ENCODE measurements at regions not wholly inside any gene's neighbourhood (a gene's known extent, or its start where the extent isn't known, plus 50 kb on each side); places are given as distances from the start of the nearest gene placed in this dataset.

DNA sequence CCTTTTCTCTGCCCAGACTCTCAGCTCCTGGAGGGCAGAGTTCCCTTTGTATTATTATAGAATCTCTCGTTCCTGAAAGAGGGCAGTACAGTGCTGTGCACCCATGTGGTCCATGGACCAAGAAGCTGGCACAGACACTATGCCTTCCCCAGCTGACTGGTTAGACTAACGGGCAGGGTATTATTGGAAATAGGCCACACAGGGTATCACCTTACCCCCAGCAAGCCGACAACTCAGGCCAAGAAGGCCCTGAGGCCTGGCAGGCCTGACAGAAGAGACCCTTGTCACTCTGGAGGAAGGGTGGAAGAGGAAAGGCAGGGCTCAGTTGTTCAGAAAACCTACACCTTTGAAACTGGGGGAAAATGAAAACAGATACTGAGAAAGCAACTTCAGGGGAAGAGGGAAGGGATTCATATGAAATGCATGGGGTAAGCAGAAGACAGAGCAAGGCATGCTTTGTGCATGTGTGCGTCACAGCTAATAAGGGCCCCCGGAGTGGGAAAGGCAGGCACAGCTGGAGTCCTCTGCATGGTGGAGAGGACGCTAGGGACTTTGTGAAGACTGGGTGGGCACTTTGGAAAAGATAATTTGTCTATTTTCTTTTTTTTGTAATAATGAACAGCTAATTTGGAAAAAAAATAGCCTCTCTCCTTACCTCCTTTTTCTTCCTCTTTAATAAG, 476.8 kb upstream of the CELF4 start:
- no peak for ATAC-seq
- peaks cover 5 to 8% of the 10 kb centered on the region in 2 donors for H3K9me3 Mint-ChIP-seq
- H3K4me1 Mint-ChIP-seq = no peaks in the 10 kb centered on the region
- DNase-seq = no peak
- no peaks in the 10 kb centered on the region for H3K27me3 Mint-ChIP-seq
- H3K4me3 Mint-ChIP-seq = no peak overlapping the region
- H3K27ac Mint-ChIP-seq = no peak overlapping the region

DNA sequence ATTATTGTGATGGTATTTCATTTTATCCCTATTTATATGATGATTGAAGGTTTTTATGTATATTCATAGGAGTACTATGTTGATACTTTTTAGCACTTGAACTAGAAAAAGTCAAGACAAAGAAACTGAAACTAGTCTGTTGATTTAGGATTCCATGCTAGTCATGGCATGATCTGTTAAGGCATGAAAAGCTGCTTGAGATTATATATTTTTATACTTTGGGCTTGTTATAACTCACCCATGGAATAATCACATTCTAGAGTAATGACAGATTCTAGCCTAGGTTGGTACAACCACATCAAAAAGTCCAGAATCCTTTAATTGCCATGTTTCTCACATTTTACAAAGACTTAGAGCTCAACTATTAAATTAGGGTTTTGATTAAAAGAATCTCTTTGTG, 472.6 kb upstream of the CELF4 start:
- ATAC-seq (no peak), DNase-seq (no peak)
- no peak overlapping the region for H3K4me3 Mint-ChIP-seq
- H3K4me1 Mint-ChIP-seq = no peaks in the 10 kb centered on the region
- no peaks in the 10 kb centered on the region for H3K27me3 Mint-ChIP-seq
- no peak overlapping the region for H3K27ac Mint-ChIP-seq
- no peaks in the 10 kb centered on the region for H3K9me3 Mint-ChIP-seq

DNA sequence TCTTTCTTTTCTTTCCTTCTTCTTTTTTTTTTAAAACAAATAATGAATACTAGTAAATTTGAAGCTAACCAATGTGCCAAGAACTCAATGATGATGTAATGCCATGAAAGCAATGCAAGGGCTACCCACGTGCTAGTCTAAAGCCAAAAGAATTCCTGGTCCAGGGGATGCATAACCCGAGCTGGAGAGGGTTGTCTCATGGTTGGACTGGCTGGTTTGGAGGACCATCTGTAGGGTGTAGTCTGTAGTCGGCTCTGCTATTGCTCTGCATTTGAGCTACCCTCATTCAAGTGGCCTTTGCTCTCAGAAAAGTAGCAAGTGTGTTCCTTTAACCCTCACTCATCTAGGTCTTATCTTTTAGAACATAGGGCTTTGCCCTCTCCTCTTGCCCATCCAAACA, 469.6 kb upstream of the CELF4 start:
- DNase-seq = no peak
- no peaks in the 10 kb centered on the region for H3K27me3 Mint-ChIP-seq
- no peaks in the 10 kb centered on the region for H3K9me3 Mint-ChIP-seq
- no peaks in the 10 kb centered on the region for H3K4me1 Mint-ChIP-seq
- H3K4me3 Mint-ChIP-seq = no peak overlapping the region
- H3K27ac Mint-ChIP-seq = no peak overlapping the region
- no peak for ATAC-seq

DNA sequence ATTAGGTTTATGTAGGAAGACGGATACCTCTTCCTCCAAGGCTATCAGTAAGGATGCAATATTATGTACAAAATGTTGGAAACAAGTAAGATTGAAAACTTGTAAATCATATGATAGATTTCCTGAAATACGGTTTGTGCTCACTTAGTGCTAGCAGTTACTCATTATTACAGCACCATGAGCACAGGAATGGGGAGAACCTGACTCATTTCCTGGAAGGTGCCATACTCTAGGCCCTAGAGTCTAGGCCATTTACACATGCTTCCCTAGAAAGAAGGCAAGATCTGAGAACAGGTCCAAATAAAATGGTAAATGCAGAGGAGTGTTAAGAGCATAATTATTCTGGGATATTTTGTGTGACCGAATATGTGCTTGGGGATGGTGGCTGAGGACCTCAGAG, 467.7 kb upstream of the CELF4 start:
- no peaks in the 10 kb centered on the region for H3K27me3 Mint-ChIP-seq
- no peak for ATAC-seq

DNA sequence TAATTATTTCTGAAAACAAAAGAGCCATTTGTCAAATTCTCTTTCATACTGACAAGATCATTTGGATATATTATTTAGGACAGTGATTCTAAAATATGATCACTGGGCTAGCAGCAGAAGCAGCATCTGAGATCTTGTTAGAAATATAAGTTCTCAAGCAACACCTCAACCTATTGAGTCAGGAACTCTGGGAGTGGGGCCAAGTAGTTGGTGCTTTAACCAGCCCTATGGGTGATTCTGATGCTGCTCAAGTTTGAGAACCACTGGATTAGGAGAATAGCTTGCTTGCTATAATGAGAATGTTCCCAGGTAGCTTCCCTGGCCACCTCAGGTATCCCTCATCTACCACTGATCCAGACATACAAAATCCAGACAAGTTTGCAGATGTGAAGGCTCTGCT, 466.9 kb upstream of the CELF4 start:
- no peak for DNase-seq
- Mint-ChIP-seq H3K4me1 (no peaks in the 10 kb centered on the region), H3K27ac (no peak overlapping the region), H3K4me3 (no peak overlapping the region), H3K9me3 (no peaks in the 10 kb centered on the region), H3K27me3 (no peaks in the 10 kb centered on the region)
- ATAC-seq = no peak

More for the DNA sequence above, 467.7 kb upstream of the CELF4 start:
- no peak overlapping the region for H3K4me3 Mint-ChIP-seq
- H3K27ac Mint-ChIP-seq = no peak overlapping the region
- no peaks in the 10 kb centered on the region for H3K4me1 Mint-ChIP-seq
- no peaks in the 10 kb centered on the region for H3K9me3 Mint-ChIP-seq
- no peak for DNase-seq

DNA sequence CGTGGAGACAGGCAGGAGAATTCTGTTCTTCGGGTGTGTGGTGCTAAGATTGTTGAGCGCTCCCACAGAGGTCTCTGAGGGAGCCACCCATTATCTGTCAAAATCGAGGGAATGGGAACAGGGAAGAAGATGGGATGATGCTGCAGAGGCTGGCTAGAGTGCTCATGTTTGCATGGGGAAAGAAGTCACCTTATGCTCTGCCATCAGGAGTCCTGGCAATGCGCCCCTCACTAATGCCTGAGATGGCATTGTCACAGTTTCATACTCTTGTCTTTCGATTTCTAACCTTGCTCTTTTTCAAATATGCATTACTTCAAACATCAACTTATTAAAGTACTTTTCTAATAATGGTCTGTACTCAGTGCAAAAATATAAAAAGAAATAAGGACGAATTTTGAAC, 463.3 kb upstream of the CELF4 start:
- no peak for ATAC-seq
- Mint-ChIP-seq H3K4me3 (no peak overlapping the region), H3K9me3 (peaks cover 0 to 6% of the 10 kb centered on the region in 2 donors), H3K27ac (no peak overlapping the region), H3K4me1 (no peaks in the 10 kb centered on the region), H3K27me3 (no peaks in the 10 kb centered on the region)
- DNase-seq = no peak

DNA sequence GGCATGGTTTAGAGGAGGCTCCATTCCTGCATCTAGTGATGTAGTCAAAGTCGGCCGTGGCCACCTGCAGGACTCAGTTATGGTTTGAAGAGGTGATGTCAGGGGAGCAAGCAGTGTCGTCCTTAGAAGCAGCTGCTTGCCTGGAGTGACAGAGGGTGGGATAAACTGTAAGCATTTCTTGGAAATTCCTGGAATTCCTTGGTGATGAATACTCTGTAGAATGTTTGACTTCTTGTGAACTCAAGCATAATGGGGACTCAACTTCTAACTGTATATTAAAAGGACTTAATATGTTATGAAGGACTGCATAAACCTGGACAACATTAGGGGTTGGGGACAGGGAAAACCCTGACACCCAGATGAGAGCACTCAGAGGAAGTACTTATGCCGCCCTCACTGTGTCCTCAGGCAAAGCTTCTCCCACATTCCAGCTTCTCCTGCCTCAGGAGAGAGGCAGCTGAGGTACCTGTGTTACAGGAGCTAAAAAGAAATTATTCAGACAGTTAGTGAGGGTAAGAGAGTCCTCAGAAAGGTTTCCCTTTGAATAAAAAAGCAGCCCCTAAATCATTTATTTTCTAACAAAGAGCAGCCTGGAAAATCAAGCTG, 459.9 kb upstream of the CELF4 start:
- no peak overlapping the region for H3K4me3 Mint-ChIP-seq
- DNase-seq (no peak), ATAC-seq (no peak)
- no peaks in the 10 kb centered on the region for H3K4me1 Mint-ChIP-seq
- peaks cover 5 to 6% of the 10 kb centered on the region in 2 donors for H3K9me3 Mint-ChIP-seq
- H3K27me3 Mint-ChIP-seq = no peaks in the 10 kb centered on the region
- H3K27ac Mint-ChIP-seq = no peak overlapping the region

DNA sequence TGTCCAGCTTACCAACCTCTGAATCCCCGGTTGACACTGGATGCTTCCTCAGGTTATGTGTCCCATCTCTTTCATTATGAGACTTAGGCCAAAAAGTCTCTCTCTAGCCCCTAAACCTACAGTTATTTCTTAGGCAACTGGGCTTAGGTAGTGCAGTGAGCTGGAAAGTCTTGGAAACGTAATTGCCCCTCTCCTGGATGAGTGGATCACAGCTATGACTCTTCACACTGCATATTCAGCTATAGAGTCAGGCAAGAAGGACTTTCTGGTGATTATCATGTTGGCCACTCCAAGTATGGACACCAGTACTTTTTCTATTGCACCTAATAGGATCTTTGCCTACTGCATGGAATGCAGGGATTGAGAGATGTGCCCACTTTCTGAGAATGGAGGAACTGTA, 458.3 kb upstream of the CELF4 start:
- ATAC-seq = no peak
- DNase-seq = no peak
- H3K9me3 Mint-ChIP-seq = peaks cover 5 to 6% of the 10 kb centered on the region in 2 donors
- H3K27ac Mint-ChIP-seq = no peak overlapping the region
- H3K27me3 Mint-ChIP-seq = no peaks in the 10 kb centered on the region
- H3K4me1 Mint-ChIP-seq = no peaks in the 10 kb centered on the region
- H3K4me3 Mint-ChIP-seq = no peak overlapping the region

DNA sequence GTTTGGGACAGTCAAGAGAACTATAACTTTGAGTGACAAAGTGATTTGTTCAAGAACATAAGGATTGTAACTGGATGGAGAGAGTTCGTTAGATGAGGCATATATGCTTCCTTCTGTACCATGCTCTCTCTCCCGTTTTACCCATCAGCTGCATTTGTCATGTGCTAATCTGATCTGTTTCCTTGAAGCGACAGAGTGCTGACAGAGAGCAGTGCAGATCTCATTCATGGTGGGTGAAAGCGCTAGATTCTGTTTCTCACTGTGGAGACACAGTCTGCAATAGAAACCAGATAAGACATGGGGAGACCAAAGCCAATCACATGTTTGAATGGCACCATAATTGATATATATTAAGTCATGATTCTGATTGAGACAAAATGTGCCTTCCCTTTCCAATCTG, 456.6 kb upstream of the CELF4 start:
- DNase-seq (no peak), ATAC-seq (no peak)
- H3K9me3 Mint-ChIP-seq = peaks cover 5 to 6% of the 10 kb centered on the region in 2 donors
- no peaks in the 10 kb centered on the region for H3K27me3 Mint-ChIP-seq
- no peaks in the 10 kb centered on the region for H3K4me1 Mint-ChIP-seq
- H3K27ac Mint-ChIP-seq = no peak overlapping the region
- no peak overlapping the region for H3K4me3 Mint-ChIP-seq

DNA sequence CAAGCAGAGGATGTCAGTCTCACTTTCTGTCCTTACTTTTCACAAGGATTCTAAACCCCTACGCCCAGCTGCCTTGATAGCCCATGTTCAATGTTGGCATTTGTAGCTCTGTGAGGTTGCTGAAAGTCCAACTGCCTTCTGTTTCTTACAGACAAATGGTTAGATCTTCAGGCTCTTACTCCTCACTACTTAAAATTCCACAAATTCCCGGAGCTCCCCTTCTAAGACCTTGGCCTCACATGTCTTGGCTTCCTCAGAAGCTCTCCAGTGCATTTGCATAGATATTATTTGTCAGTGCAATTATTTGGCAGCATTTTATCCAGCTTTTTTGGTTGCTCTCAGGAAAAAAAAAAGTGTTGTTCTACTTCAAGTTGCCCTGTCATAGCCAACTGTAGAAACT, 453.7 kb upstream of the CELF4 start:
- no peak overlapping the region for H3K4me3 Mint-ChIP-seq
- no peak overlapping the region for H3K27ac Mint-ChIP-seq

DNA sequence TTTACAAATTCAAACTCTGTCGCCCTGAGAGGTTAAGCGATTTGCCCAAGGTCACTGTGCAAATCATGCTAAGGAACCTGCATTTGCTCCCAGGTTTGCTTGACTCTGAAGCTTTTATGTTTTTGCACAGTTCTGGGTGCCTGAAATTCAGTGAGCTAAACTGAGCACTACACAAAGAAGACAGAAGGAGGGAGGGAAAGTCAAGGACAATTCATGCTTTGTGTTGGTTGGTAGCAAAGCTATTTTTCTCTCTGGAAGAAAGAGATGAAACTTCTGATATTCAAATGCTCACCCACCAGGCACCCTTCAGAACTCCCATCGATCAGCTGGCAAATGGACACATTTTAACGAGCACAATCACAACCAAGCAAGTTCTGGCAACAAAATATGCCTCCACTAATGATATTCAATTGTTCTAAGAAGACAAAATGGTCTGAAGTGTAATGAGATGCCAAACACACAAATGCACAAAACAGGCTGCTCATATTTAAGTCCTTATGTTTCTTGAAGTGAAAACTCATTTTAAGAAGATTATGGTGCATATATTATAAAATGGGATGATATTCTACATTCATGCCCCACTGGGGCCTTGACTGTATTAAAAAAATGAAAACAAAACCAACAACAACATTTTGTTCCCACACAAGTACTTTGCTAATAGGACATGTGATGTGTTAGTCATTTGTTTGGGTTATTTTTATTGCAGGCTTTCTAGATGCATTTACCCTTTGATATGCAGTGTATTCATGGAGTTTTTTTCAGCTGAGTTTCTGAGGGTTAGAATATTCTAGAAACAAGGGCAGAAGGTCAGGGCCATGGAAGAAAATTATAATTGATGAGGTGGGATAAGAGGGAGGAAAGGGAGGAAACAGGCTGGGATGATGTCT, 445.6 kb upstream of the CELF4 start:
- Mint-ChIP-seq H3K27ac (no peak overlapping the region), H3K27me3 (no peaks in the 10 kb centered on the region), H3K4me3 (no peak overlapping the region), H3K4me1 (no peaks in the 10 kb centered on the region), H3K9me3 (peaks cover 3 to 15% of the 10 kb centered on the region in 2 donors)
- DNase-seq (no peak), ATAC-seq (no peak)

More for the DNA sequence above, 453.7 kb upstream of the CELF4 start:
- peaks cover 5 to 13% of the 10 kb centered on the region in 2 donors for H3K9me3 Mint-ChIP-seq
- no peaks in the 10 kb centered on the region for H3K4me1 Mint-ChIP-seq
- ATAC-seq (no peak), DNase-seq (no peak)
- H3K27me3 Mint-ChIP-seq = no peaks in the 10 kb centered on the region

DNA sequence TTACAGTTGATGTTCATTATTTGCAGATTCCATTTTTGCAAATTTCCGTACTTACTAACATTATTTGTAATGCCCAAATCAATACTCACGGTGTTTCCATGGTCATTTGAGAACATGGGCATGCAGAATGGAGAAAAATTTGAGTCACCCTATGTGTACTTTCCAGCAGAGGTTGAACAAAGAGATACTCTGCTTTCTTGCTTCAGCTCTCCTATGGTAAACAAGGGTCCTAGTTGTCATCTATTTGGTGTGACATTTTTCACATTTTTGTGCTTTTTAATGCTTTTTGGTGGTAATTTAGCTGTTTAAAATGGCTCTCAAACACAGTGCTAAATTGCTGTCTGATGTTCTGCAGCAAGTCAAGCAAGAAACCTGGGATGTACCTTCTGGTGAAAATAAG, 444.4 kb upstream of the CELF4 start:
- Mint-ChIP-seq H3K27me3 (no peaks in the 10 kb centered on the region), H3K4me3 (no peak overlapping the region), H3K9me3 (peaks cover 3 to 7% of the 10 kb centered on the region in 2 donors), H3K4me1 (no peaks in the 10 kb centered on the region), H3K27ac (no peak overlapping the region)
- no peak for DNase-seq
- no peak for ATAC-seq

DNA sequence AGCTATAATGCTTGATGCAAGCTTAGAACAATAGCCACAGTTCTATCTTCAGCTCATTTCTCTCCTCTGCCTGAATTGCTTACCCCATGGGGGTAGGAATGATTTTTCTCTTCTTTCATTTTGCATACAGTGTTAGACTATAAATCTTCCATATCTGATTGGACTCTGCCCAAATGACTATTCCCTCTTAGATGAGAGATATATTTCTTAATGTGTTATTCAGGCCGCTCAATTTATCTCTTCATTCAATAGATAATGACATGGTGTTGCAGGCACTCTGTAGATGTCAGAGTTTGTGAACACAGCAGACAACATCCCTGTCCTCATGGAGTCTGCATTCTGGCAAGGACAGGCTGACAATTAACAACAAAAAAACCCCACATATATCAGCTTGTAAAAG, 443.7 kb upstream of the CELF4 start:
- no peak for DNase-seq
- H3K4me1 Mint-ChIP-seq = no peaks in the 10 kb centered on the region
- H3K27ac Mint-ChIP-seq = no peak overlapping the region
- no peaks in the 10 kb centered on the region for H3K27me3 Mint-ChIP-seq
- peaks cover 3 to 7% of the 10 kb centered on the region in 2 donors for H3K9me3 Mint-ChIP-seq
- no peak overlapping the region for H3K4me3 Mint-ChIP-seq
- no peak for ATAC-seq

DNA sequence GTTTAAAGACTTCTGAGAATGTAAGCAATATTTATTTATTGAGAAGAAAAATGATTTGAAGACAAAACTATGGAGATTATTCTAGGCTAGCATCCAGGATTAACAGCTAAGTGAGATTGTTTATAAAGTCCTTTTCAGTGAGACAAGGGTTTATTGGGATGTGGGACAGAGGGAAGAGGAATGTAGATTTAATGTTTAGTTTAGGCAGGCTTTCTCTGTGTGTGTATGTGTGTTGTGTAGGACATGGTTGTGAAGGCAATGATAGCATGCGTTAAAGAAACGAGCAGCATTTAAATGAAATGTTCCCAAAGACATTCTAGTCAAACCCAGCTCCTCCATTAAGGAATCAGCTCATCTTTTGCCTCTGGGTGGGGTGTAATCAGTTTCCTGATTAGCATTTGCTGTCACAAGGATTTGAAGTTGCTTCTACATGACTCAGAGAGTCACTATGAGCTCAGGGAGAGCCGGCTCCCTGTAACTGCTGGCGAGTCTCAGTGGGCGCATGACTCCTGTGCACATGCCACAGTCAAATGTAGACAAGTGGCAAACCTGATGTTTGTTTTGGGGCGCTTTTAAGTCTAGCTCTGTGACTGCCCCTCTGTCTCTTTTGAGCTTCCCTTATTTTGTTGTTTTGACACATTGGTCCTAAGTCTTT, 442.2 kb upstream of the CELF4 start:
- Mint-ChIP-seq H3K9me3 (peaks cover 3 to 14% of the 10 kb centered on the region in 2 donors), H3K4me3 (no peak overlapping the region), H3K27ac (no peak overlapping the region), H3K27me3 (no peaks in the 10 kb centered on the region), H3K4me1 (no peaks in the 10 kb centered on the region)
- DNase-seq (no peak), ATAC-seq (no peak)

DNA sequence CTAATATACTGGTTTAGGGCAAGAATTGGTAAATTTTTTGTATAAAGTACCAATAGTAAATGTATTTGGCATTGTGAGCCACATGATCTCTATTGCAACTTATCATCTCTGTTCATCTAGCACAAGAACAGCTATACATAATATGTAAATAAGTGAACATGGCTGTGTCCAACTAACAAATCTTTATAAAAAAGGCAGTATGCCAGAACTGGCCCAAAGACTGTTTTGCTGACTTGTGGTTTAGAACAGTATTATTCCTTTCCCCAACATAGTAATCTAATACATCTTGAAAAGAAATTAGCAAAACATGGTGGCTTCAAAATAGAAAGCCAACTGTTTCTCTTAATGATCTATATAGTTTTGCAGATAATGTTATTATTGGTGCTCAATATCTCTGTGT, 441.4 kb upstream of the CELF4 start:
- Mint-ChIP-seq H3K9me3 (peaks cover 3 to 14% of the 10 kb centered on the region in 2 donors), H3K4me1 (no peaks in the 10 kb centered on the region)

DNA sequence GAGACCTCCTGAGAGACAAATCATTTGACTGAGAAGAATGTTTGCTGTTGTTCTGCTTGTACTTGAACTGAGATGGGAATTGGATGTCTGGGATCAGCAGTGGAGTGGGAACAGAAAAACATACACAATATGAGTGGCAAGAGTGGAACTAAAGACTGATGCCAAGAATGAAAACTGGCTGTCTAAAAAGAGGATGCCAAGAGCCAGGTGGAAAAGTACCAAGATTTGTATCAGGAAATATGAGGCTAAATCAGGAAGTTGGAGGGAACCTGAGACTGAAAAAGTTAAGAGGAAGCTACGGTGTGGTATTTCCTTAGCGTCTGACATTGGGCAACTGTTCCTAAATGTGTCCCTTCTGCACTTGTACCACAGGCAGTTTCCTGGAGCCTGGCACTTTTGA, 440.9 kb upstream of the CELF4 start:
- Mint-ChIP-seq H3K4me3 (no peak overlapping the region), H3K27ac (no peak overlapping the region), H3K27me3 (no peaks in the 10 kb centered on the region), H3K4me1 (no peaks in the 10 kb centered on the region), H3K9me3 (peaks cover 3 to 11% of the 10 kb centered on the region in 2 donors)
- ATAC-seq = no peak
- no peak for DNase-seq

More for the DNA sequence above, 441.4 kb upstream of the CELF4 start:
- no peak overlapping the region for H3K4me3 Mint-ChIP-seq
- H3K27ac Mint-ChIP-seq = no peak overlapping the region
- no peak for ATAC-seq
- no peak for DNase-seq
- no peaks in the 10 kb centered on the region for H3K27me3 Mint-ChIP-seq
